Hepatocyte (in vitro differentiated cells): ENCODE measurements at regions not wholly inside any gene's neighbourhood (a gene's known extent, or its start where the extent isn't known, plus 50 kb on each side); places are given as distances from the start of the nearest gene placed in this dataset.

Experiments
- DNase-seq: peaks from one replicate; pipeline ENCODE4 v3.0.0-alpha.2; 2016; ENCODE audit warnings: low spot score
- H2AFZ ChIP-seq: fragments of 200-600 bp; sonication (generic); 2 replicates; pipeline ENCODE4 v1.6.0; 2016; ENCODE audit warnings: antibody characterized with exemption, mild to moderate bottlenecking
- H3K27ac ChIP-seq: fragments of 200-600 bp; sonication (generic); 2 replicates; pipeline ENCODE4 v1.5.1; 2016; ENCODE audit warnings: mild to moderate bottlenecking
- H3K27me3 ChIP-seq: fragments of 200-600 bp; sonication (generic); 2 replicates; pipeline ENCODE4 v1.6.1; 2016
- H3K36me3 ChIP-seq: fragments of 200-600 bp; sonication (generic); replicated peaks from 2 replicates; pipeline ENCODE4 v1.5.1; 2016; ENCODE audit warnings: low read depth; ENCODE audit not compliant: insufficient read depth
- H3K4me1 ChIP-seq: fragments of 200-600 bp; sonication (generic); 2 replicates; pipeline ENCODE4 v1.5.1; 2016; ENCODE audit warnings: mild to moderate bottlenecking, moderate library complexity; ENCODE audit not compliant: insufficient read depth
- H3K4me2 ChIP-seq: fragments of 200-600 bp; sonication (generic); 2 replicates; pipeline ENCODE4 v1.6.0; 2016
- H3K4me3 ChIP-seq: fragments of 200-600 bp; sonication (generic); 2 replicates; pipeline ENCODE4 v1.5.1; 2016; ENCODE audit warnings: mild to moderate bottlenecking
- H3K79me2 ChIP-seq: fragments of 200-600 bp; sonication (generic); 2 replicates; pipeline ENCODE4 v1.6.0; 2017; ENCODE audit warnings: mild to moderate bottlenecking
- H3K9me2 ChIP-seq: fragments of 200-600 bp; sonication (generic); replicated peaks from 2 replicates; pipeline ENCODE4 v1.6.0; 2017; ENCODE audit warnings: mild to moderate bottlenecking; ENCODE audit not compliant: insufficient read depth
- H3K9me3 ChIP-seq: fragments of 200-600 bp; sonication (generic); 2 replicates; pipeline ENCODE4 v1.5.1; 2016; ENCODE audit warnings: low read depth, mild to moderate bottlenecking
- H4K20me1 ChIP-seq: fragments of 200-600 bp; sonication (generic); 2 replicates; pipeline ENCODE4 v1.6.0; 2016; ENCODE audit warnings: mild to moderate bottlenecking; ENCODE audit not compliant: insufficient read depth, poor library complexity, severe bottlenecking
- CTCF ChIP-seq: fragments of 200-600 bp; sonication (generic); IDR thresholded peaks from 2 replicates; pipeline ENCODE4 v1.5.1; 2016; ENCODE audit warnings: antibody characterized with exemption, mild to moderate bottlenecking; ENCODE audit not compliant: poor library complexity
- EZH2 ChIP-seq: fragments of 200-600 bp; sonication (generic); IDR thresholded peaks from 2 replicates; pipeline ENCODE4 v1.6.1; 2016; ENCODE audit warnings: antibody characterized with exemption, mild to moderate bottlenecking, borderline replicate concordance
- EZH2phosphoT487 ChIP-seq: fragments of 200-600 bp; sonication (generic); IDR thresholded peaks from one replicate; pipeline ENCODE4 v1.6.1; 2018; ENCODE audit warnings: antibody characterized with exemption, mild to moderate bottlenecking, low read depth, moderate library complexity; ENCODE audit not compliant: unreplicated experiment, severe bottlenecking
- WGBS: methylation state at CpG from one replicate; pipeline ENCODE4 v1.1.6; 2016; ENCODE audit warnings: low lambda C conversion rate; ENCODE audit errors: missing lambda C conversion rate; 5-methylcytosine and 5-hydroxymethylcytosine counted together

- Histone ChIP-seq H3K27me3 (no peaks in the 10 kb centered on the region), H3K9me3 (no peaks in the 10 kb centered on the region), H3K36me3 (no peaks in the 10 kb centered on the region), H2AFZ (no peak overlapping the region), H3K79me2 (no peaks in the 10 kb centered on the region), H3K27ac (no peak overlapping the region), H3K4me3 (no peak overlapping the region), H3K4me2 (no peak overlapping the region), H3K4me1 (no peaks in the 10 kb centered on the region), H3K9me2 (no peaks in the 10 kb centered on the region), H4K20me1 (no peaks in the 10 kb centered on the region)
- 95% methylated on average over 2 of the region's 2 CpGs for WGBS
- no peak for DNase-seq
- TF ChIP-seq CTCF (no peak), EZH2 (no peak), EZH2phosphoT487 (no peak)
Observed at GRCh38 chr5:174801798-174802197, 77.4 kb downstream of the MSX2 start.

- Histone ChIP-seq H3K9me2 (no peaks in the 10 kb centered on the region), H4K20me1 (no peaks in the 10 kb centered on the region), H3K9me3 (no peaks in the 10 kb centered on the region), H3K27me3 (no peaks in the 10 kb centered on the region), H3K4me2 (no peak overlapping the region), H3K79me2 (no peaks in the 10 kb centered on the region), H3K27ac (no peak overlapping the region), H3K4me1 (no peaks in the 10 kb centered on the region), H3K36me3 (no peaks in the 10 kb centered on the region), H2AFZ (no peak overlapping the region), H3K4me3 (no peak overlapping the region)
- DNase-seq, result no peak
- TF ChIP-seq CTCF (no peak), EZH2phosphoT487 (no peak), EZH2 (no peak)
Observed at GRCh38 chr5:174800435-174800834, 76.1 kb downstream of the MSX2 start.

- Histone ChIP-seq H3K9me2 (no peaks in the 10 kb centered on the region), H3K79me2 (no peaks in the 10 kb centered on the region), H4K20me1 (no peaks in the 10 kb centered on the region), H3K27ac (peak overlapping the region; percentile 29), H3K27me3 (no peaks in the 10 kb centered on the region), H3K9me3 (no peaks in the 10 kb centered on the region), H3K4me3 (no peak overlapping the region), H2AFZ (no peak overlapping the region), H3K4me2 (no peak overlapping the region), H3K4me1 (no peaks in the 10 kb centered on the region), H3K36me3 (no peaks in the 10 kb centered on the region)
- DNase-seq, result no peak
- WGBS, result 57% methylated on average over 8 of the region's 8 CpGs
- TF ChIP-seq CTCF, result no peak
- no peak for TF ChIP-seq EZH2phosphoT487
- TF ChIP-seq EZH2, result no peak
Observed at GRCh38 chr5:174799121-174799520, 74.7 kb downstream of the MSX2 start.

DNA sequence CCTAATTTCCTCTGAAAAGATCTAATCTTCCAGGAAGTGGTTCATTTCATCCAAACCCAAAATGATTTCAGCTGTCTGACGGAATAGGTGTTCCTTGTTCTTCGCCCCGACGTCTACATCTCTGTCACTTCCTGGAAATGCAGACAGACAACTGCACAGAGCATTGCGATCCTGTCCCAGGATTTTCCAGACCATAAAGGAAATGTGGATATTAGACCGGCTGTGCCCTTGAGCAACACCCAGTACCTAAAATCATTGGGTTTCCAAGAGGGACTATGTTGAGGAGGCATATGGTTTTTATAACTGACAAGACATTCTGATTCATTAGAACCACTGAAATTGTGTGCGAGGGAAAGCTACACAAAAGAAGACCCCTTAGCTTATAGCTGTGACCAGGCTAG is 74.2 kb downstream of the MSX2 start:
- H3K9me2 ChIP-seq, result no peaks in the 10 kb centered on the region
- TF ChIP-seq EZH2 (no peak), EZH2phosphoT487 (no peak), CTCF (no peak)
- H3K4me1 ChIP-seq, result no peaks in the 10 kb centered on the region
- H3K4me2 ChIP-seq, result peak overlapping the region; percentile 43
- H3K27me3 ChIP-seq, result no peaks in the 10 kb centered on the region
- H3K4me3 ChIP-seq, result no peak overlapping the region
- H3K79me2 ChIP-seq, result no peaks in the 10 kb centered on the region
- DNase-seq, result no peak
- 49% methylated on average over 7 of the region's 7 CpGs for WGBS
- H3K36me3 ChIP-seq, result no peaks in the 10 kb centered on the region
- H4K20me1 ChIP-seq, result no peaks in the 10 kb centered on the region
- H3K9me3 ChIP-seq, result no peaks in the 10 kb centered on the region
- H2AFZ ChIP-seq, result no peak overlapping the region
- H3K27ac ChIP-seq, result peak overlapping the region; percentile 29
